HG03439 (cell line): ENCODE measurements at regions not wholly inside any gene's neighbourhood (a gene's known extent, or its start where the extent isn't known, plus 50 kb on each side); places are given as distances from the start of the nearest gene placed in this dataset.
"Not testable (repeated sequence)": the region's sequence is repeated elsewhere in the genome, so short reads cannot be mapped to it uniquely, and the experiment has no call there.

Source experiments
- ATAC-seq: cut with Tn5 transposase; IDR thresholded peaks from one replicate; pipeline ENCODE4 v1.9.1; 2021; ENCODE audit warnings: mild to moderate bottlenecking, moderate library complexity; ENCODE audit not compliant: unreplicated experiment

DNA sequence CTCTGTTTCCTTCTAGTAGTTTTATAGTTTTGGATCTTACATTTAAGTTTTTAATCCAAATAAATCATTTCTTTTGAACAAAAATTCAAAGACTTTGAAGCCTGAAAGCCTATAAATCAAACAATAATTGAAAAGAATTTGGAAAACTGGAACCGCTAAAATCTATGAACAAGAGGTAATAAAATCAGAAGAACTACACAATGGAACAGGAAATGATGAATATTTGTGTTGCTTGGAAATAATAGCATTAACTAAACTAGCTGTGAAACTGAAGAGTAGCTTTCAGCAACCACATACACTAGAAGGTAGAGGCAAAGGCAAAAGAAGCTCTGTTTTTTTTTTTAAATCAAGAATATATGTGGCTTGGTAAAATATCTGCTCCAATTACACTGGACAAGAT lies 147.9 kb upstream of the ABI3BP start:
- no peak for ATAC-seq

DNA sequence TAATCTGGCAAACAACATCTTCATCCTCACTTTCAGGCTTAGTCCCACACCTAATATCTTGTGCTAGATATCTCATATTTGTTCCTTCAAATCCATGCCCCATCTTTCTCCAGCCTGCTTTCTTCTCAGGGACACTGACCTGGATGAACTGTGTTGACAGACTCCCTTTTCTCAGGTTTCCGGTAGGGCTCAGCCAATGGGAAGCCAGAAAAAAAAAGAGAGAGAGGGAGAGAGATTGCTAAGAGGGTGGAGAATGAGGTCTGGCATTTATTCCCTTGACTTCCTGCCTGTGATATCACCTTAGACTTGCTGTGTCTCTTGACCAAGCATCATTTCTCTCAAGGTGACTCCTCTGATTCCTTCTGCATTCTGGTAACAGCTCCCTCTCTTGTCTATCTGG lies 145.6 kb upstream of the ABI3BP start:
- ATAC-seq = no peak

DNA sequence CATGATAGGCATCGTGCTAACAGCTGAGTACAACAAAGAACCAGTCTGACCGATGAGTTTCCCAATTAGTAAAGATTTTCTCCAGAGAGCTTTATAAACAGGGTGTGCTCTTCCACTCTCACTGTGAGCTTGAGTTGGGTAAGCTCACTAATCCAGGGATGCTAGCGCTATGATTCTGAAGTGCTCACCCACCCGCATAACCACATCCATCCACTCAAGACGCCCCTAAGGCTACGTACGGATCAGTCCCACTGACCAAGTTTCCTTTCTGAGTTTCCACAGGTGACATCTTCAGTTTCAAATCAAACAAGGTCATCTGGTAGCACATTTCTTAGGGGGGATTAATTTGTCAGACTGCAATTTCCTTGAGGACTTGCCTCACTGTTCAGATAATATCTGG lies 141.1 kb upstream of the ABI3BP start:
- ATAC-seq = no peak

DNA sequence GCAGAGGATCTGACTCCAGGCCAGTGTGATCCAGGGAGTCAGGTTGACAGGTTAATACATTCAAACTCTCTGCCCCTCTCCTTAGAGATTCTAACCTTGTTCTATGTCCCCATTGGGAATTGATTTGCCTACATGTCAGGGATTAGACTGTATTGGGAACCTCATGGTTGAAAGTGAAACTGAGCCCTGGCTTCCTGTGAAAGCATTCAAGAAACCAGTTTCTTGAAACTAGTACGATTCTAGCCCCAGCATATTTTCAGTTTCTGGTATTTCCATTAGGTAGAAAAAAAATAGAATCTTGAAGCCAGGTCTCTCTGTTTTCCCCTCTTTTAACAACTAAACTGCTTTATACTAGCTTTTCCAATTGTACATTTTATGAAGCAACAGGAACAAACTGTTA lies 140.4 kb upstream of the ABI3BP start:
- no peak for ATAC-seq

DNA sequence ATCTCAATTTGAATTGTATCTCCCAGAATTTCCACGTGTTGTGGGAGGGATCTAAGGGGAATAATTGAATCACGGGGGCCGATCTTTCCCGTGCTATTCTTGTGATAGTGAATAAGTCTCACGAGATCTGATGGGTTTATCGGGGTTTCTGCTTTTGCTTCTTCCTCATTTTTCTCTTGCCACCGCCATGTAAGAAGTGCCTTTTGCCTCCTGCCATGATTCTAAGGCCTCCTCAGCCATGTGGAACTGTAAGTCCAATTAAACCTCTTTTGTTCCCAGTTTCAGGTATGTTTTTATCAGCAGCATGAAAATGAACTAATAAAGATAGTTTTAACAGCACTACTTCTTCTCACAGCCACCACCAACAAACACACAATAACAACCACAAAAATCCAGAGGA lies 140.0 kb upstream of the ABI3BP start:
- not testable (repeated sequence) for ATAC-seq

DNA sequence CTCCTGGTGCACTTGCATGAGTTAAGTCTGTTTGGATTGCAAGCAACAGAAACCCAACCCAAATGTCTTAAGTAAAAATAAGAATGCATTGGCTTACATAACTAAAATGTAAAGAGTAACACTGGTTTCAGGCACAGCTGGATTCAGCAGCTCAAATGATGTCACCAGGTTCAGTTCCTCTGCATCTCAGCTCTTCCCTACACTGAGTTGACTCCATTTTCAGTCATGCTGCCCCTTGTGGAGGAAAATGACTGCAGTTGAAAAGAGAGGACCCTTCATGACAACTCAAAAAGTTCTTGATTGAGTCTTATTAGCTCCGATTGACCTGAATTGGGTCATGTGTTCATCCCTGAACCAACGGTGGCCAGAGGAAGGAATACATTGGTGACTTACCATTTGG lies 138.5 kb upstream of the ABI3BP start:
- ATAC-seq = no peak

DNA sequence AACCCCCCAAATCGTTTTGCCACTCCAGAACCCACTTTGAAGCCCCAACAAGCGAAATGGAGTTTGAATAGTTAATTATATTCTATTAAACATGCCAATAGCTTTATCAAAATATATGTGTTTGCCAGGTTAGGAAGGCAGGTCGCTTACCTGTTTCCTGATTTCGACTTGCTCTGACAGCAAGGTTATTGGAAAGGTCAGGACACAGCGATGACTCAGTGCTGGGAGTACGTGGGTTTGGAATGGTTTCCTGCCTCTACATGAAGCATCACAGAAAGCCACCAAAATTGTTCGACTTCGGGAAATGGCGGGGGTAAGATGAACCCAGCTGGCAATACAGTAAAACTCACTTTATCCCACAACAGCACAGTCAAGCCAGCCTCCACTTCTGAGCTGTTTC lies 135.6 kb upstream of the ABI3BP start:
- ATAC-seq = no peak

DNA sequence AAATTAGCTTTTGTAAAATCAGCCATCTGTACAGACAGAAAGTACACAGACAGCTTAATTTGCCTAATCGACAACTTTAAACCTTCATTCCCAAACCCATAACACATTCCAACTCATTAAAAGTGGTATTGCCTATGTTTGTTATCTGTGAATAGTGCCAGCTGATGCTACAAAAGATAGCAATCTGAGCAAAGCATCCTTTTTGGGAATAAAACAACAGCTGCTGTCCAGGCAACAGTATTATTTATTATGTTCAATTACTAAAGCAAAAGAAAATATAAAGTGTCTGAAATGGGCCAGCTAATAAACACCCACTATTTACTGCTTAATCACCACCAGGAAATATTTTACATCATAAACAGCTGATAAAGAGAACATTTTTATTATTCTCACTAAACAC lies 134.8 kb upstream of the ABI3BP start:
- no peak for ATAC-seq

DNA sequence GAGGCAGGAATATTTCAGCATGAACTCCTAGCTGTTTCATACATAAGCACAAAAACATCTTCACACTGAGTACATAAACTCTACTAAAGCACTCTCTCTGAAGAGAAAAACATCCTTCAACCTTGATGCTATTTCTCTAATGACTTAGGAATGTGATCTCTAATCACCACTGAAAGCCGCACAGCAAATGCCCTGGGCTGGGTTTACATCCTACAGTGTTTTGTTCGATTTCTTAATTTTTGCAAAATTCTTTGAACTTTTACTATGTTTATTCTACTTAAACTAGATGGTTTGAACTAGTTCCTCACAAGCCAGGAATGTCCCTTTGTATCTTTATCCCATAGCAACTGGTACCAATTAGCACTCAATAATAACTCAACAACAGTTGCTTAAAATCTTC lies 130.9 kb upstream of the ABI3BP start:
- ATAC-seq = no peak

DNA sequence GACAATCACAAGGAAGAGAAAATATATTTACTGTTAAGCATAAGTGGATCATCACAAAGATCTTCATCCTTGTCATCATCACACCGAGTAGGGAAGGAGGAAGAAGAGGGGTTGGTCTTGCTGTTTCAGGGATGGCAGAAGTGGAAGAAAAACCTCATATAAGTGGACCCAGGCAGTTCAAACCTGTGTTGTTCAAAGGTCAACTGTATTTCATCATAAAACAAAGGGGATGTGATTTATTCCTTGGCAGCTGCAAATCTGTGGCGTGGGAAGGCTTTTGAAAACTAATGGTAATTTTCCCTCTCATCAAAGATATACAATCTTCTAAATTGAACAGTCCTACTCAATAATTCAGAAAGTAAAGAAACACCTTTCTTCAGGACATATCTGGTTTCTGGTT lies 129.9 kb upstream of the ABI3BP start:
- no peak for ATAC-seq

DNA sequence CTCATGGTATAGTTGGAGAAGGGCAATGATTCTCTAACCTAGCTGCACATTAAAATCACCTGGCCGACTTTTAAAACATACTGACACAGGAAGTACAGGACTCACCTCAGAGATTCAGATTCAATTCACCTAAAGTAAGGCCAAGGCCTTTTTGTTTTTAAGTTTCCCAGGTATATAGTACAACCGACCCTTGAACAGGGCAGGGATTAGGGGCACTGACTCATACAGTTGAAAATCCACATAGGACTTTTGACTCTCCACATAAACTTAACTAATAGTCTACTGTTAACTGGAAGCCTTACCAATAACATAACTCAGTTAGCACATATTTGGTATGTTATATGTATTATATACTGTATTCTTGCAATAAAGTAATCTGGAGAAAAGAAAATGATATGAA lies 129.5 kb upstream of the ABI3BP start:
- no peak for ATAC-seq

DNA sequence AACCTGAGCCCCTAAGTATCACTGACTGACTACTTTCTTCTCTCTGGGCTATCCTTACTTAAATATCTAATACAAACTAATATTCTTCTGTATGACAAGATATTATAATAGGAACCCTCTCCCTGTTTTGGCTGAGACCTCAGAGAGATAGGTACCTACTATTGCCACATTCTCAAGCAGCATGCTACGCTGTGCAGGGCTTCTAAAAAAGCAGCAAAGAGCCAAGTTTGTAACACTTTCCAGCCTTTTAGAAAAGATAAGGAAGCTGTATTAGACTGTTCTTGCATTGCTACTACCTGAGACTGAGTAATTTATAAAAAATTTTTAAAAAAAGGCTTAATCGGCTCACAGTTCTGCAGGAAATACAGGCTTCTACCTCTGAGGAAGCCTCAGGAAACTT lies 126.8 kb upstream of the ABI3BP start:
- ATAC-seq = no peak

DNA sequence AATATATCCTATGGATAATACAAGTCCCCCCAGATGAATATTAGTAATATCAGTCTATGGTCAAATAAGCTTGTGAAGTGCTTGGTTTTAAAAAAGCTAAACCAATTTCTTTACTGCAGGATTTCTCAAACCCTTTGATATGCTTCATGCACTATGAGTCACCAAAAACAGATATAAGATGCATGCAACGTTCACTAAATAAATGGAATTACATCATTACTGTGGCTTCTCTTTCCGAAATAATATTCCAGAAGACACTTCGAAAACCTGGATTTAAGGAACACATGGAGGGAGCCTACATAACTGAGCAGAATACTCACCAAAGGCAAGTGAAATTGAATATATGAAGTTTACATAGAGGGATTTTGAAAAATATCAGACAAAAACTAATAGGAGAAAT lies 126.3 kb upstream of the ABI3BP start:
- ATAC-seq = no peak

DNA sequence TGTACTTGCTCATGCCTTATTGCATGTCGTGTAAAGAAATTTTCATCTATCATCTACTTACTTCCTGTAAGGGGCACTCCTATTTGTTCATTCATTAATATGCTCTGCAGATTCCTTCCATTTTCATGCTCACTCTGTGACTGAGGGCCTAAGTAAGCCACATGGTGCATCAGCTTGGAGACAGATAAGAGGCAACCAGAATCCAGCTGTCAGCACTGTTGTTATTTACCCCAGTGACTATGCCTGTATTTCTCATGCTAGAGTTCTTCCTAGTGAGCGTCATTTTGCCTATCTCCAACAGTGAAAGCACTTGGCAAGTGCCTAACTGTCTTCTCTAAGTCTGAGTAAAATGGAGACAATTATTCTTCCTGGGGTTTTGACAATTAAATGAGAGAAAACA lies 124.8 kb upstream of the ABI3BP start:
- ATAC-seq = no peak

DNA sequence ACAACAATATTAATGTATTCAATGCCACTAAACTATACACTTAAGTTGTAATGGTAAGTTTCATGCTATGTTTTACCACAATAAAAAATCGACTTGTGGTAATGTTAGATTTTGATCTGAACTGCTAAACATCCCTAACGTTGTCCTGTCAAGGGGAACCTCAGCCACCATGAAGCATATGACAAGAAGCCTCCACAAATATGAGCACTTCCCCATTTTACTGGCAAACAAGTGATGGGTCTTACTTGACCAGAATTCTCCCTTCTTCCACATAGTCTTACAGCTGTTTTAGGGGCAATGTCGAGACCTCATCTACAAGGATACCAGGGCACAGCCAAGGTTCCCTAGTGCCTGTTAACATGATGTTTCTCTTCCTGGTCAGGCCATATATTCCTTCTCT lies 124.2 kb upstream of the ABI3BP start:
- ATAC-seq = no peak

DNA sequence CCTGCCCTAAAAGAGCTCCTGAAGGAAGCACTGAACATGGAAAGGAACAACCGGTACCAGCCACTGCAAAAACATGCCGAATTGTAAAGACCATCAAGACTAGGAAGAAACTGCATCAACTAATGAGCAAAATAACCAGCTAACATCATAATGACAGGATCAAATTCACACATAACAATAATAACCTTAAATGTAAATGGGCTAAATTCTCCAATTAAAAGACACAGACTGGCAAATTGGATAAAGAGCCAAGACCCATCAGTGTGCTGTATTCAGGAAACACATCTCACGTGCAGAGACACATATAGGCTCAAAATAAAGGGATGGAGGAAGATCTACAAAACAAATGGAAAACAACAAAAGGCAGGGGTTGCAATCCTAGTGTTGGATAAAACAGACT lies 117.1 kb upstream of the ABI3BP start:
- ATAC-seq = not testable (repeated sequence)

DNA sequence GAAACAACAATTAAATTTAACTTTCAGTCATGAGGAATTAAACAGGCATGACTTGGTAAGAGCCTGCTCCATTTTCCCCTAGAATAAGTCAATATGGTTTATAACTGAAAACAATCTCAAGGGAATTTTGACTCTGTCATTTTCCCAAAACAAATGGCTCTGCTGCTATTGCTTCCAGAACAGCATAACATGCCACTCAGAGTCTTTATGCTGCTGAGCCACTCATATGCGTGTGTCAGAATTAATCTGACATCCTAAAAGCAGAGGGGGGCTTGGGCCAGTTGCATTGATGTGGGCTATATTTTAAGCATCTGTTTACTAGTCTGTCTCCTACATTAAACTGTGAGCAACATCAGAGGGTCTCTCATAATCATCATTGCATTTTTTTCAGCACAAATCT lies 111.1 kb upstream of the ABI3BP start:
- no peak for ATAC-seq

DNA sequence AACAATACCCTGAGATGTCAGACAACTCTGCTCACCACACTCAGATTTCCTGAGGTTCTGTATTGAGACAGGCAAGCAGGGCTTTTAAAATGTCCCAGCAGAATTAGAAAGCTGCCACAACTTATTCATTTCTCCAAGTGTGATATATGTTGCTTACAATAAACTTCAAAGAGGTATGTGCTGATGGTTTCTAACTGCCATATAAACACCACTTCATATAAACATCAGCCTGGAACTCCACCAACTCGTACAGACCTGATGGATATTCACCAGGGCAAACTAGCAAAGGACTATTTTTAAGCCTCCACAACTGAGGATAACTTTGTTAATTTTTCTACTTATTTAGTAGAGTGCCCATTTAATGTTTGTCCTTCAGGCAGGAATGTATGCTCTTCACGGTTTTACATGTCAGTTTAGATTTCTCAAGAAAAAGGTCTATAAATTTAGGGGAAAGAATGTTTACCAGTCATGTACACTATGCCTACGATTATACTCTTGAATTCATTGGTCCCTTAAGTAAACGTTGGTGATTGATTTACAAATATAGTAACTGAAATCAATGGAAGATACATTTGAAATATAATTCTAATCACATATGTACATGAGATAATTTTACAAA lies 109.6 kb upstream of the ABI3BP start:
- no peak for ATAC-seq

DNA sequence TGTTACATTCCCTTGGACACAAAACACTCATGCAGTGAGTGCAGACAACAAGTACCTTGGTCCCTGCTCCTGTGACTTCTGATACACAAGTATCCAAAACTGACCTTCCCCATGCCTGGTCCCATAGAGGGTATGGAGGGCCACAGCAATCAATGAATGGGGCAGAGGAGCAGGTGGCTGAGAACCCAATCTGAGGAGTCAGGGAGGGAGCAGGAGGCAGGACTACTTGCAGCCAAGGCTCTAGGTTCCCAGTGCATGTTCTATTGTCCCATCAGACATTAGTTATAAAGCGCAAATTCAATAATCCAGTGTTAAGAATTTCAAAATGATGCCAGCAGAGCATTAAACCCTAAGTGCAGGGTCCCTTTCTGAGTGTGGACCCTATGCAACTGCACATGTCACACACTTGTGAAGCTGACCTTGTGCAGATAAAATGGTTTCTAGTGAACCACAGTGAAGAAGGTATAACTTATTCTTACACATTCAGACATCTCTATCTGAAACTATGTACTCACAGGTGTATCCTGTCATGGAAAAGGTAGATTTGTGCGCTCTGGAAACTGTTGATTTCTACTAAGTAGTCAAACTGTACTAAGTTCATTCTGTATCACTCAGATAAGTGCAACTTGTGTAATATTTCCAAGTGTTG lies 107.3 kb upstream of the ABI3BP start:
- no peak for ATAC-seq

DNA sequence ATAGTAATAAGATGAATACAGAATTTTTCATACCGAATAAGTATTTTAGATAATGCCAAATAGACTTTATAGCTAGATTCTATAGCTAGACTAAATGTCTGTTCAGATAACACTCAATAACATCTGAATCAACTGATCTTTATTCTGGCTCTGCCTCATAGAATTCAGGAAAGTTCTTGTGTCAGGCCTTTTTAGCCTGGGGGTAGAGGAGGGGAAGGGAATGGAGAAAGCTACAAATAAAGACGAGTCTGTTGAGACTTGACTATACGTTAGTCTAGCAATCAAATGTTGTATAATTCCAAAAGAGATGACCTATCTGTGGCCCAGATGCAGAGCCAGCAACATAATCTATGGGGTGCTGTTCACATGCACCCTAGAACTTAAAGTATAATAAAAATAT lies 106.6 kb upstream of the ABI3BP start:
- ATAC-seq = no peak

DNA sequence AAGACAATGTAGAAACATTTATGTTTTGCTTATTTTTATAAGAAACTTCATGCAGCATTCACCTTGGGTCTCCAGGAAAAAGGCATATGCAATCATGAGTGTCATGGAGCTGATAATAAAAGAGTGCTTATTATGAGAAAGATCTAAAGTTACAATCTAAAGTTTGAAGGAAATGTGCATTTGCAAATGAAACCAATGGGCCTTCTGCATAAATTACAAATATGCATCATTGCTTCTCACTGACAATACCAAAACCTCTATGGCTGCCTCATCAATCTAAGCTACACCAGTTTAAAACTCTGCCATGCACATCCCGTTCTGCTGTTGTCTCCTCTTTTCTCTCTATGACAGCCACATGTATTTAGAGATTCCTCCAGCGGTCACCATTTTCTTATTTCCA lies 103.2 kb upstream of the ABI3BP start:
- no peak for ATAC-seq

DNA sequence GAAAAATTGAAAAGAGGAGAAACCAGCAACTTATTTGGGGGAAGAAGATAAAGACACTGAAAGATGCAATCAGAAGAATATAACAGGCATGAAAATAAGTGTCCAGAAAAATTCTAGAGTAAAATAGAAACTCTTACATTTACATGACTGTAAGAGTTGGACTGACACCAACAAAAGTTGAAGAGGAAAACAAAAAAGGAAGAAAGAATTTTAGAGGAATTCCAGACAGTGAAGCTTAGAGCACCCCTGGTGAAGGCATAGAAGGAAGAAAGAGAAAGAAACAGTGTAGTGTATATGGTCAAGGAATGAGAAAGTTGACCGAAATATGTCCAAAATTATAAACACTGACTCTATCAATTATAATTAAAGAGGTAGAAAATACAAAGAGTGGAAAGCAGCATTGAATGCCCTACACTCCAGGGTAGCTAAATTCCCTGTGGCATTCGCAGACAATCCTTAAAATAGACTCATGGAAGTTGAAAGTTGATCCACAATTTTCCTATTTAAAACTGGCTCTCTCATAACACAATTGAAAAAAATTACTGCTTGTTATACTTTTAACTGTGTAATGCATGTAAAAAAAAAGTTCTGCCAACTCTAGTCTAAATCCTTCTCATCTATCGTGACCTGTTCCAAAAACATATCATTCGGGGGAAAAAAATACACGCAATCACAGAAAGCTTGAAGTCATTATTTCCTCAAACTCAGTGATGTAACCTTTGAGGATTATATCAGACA lies 102.6 kb upstream of the ABI3BP start:
- no peak for ATAC-seq

DNA sequence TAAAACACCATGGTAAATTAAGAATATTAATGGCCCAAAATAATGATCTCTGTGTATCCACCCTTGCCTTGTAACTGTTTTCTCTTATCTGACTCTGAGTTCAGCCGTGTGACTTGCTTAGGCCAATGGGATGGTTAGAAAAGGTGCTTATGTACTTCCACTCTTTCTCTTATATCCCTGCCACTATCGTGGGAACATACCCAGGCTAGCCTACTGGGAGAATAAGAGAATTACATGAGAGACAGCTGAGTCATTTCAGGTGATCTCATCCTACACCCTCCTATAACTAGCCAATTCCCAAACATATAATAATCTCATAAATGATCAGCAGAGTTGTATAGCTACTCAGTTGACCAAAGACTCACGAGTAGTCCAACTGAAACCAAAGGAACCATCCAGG lies 98.3 kb upstream of the ABI3BP start:
- no peak for ATAC-seq
